GM18951 (cell line): ENCODE measurements at regions not wholly inside any gene's neighbourhood (a gene's known extent, or its start where the extent isn't known, plus 50 kb on each side); places are given as distances from the start of the nearest gene placed in this dataset.

Experiments used
- POLR2A ChIP-seq: IDR thresholded peaks from 4 replicates; pipeline ENCODE4 v1.6.1; 2011; ENCODE audit warnings: mild to moderate bottlenecking; ENCODE audit not compliant: insufficient read length, insufficient read depth; ENCODE audit errors: extremely low read depth
- in situ Hi-C: fragments of 300-500 bp; cut with MboI; formaldehyde crosslinking; loops from one replicate; pipeline ENCODE4 v1.12.0; 2022; ENCODE audit warnings: low sequenced_read_pairs, mixed read lengths, inconsistent platforms; ENCODE audit not compliant: unreplicated experiment

- TF ChIP-seq POLR2A = no peak
- in situ Hi-C loops = no loop called here
Observed at GRCh38 chr18:42561521-42561920, 554.0 kb downstream of the RIT2 start.

GRCh38 chr18:42563995-42564394 is 551.5 kb downstream of the RIT2 start:
- in situ Hi-C loops = no loop called here
- no peak for TF ChIP-seq POLR2A

DNA sequence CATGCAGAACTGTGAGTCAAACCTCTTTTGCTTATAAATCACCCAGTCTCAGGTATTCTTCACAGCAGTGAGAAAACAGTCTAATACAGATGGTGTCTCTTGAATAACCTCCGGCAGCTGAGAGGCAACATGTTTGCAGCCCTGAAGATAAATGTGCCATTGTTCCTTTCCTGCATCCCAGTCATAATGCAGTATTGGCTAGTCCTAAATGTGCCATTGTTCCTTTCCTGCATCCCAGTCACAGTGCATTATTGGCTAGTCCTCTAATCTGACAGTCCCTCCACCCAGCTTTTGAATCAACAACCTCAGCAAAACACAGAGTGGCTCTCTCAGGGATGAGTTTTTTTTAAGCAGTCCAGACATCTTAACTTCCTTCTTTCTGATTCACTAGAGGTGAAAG is 550.7 kb downstream of the RIT2 start:
- TF ChIP-seq POLR2A = no peak
- in situ Hi-C loops = no loop called here

GRCh38 chr18:42568773-42569172 is 546.7 kb downstream of the RIT2 start:
- no peak for TF ChIP-seq POLR2A
- in situ Hi-C loops = no loop called here

GRCh38 chr18:42574871-42575270 is 540.6 kb downstream of the RIT2 start:
- no peak for TF ChIP-seq POLR2A
- in situ Hi-C loops = no loop called here

- TF ChIP-seq POLR2A = no peak
- in situ Hi-C loops = no loop called here
Observed at GRCh38 chr18:42576124-42576523, 539.4 kb downstream of the RIT2 start.

DNA sequence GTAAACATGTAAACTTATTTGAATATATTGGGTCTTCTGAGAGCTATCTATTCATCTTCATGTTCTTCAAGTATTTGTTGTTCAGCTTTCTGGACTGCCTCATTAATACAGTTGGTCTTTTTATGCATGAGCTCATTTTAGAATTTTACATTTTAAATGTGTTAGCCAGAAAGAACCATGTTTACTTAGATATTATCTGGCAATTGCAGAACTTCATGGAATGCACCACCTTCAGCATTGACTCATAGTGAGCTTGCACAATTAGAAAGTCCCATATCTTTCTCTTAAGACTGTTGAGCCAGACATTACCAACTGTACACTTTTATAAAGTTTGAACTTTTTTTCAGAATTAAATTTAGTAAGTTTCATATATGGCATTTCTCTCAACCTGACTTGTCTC is 536.7 kb downstream of the RIT2 start:
- in situ Hi-C loops = no loop called here
- TF ChIP-seq POLR2A = no peak

GRCh38 chr18:42582266-42582665 is 533.2 kb downstream of the RIT2 start:
- in situ Hi-C loops = no loop called here
- no peak for TF ChIP-seq POLR2A

GRCh38 chr18:42583283-42583731 is 532.2 kb downstream of the RIT2 start:
- no peak for TF ChIP-seq POLR2A
- in situ Hi-C loops = no loop called here

- TF ChIP-seq POLR2A = no peak
- in situ Hi-C loops = no loop called here
Observed at GRCh38 chr18:42586601-42587000, 528.9 kb downstream of the RIT2 start.

- no peak for TF ChIP-seq POLR2A
- in situ Hi-C loops = no loop called here
Observed at GRCh38 chr18:42588786-42589185, 526.7 kb downstream of the RIT2 start.

- no peak for TF ChIP-seq POLR2A
- in situ Hi-C loops = no loop called here
Observed at GRCh38 chr18:42604820-42605219, 510.7 kb downstream of the RIT2 start.

DNA sequence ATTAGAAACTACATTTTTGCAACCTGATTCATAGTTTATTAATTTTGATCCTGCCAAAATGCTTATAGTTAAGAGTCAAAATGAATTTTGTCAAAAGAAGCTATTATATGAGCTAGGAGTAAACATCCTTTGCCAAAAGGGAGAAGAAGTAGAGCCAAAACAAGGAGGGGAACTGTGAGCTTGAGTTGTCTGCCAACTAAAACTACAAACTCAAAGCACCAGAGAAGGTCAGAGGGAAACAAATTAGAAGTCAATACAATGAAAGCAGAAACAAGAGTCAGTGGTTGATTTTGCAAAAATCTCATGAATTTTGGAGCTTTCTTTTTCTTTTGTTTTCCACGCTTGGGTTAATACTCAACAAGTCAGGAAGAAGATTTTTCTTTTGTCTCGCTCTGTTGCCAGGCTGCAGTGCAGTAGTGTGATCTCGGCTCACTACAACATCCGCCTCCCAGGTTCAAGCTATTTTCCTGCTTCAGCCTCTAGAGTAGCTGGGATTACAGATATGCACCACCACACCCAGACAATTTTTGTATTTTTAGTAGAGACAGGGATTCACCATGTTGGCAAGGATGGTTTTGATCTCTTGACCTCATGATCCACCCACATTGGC is 508.5 kb downstream of the RIT2 start:
- TF ChIP-seq POLR2A = no peak
- in situ Hi-C loops = no loop called here

GRCh38 chr18:42611134-42611533 is 504.4 kb downstream of the RIT2 start:
- TF ChIP-seq POLR2A = no peak
- in situ Hi-C loops = no loop called here
